ENCODE measurements at regions not wholly inside any gene's neighbourhood (a gene's known extent, or its start where the extent isn't known, plus 50 kb on each side); places are given as distances from the start of the nearest gene placed in this dataset.
"Not testable (repeated sequence)": the region's sequence is repeated elsewhere in the genome, so short reads cannot be mapped to it uniquely, and the experiment has no call there.

- DNase-seq, result no peak
Measured at GRCh38 chr1:197985351-197985750, 68.2 kb downstream of the LHX9 start.

GRCh38 chr1:197986817-197987216 is 69.6 kb downstream of the LHX9 start:
- no peak for DNase-seq

GRCh38 chr1:197987294-197987693 is 70.1 kb downstream of the LHX9 start:
- DNase-seq, result no peak

DNA sequence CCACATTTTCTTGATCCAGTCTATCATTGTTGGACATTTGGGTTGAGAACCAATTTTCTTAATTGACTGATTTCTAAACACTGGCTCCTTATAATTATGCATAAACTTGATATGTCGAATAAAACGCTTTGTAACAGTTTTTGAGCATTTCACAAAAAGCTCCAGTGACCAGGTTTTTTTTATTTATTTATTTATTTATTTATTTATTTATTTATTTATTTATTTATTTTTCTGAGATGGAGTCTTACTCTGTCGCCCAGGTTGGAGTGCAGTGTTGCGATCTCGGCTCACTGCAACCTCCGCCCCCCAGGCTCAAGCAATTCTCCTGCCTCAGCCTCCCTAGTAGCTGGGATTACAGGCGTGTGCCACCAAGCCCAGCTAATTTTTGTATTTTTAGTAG is 71.4 kb downstream of the LHX9 start:
- not testable (repeated sequence) for DNase-seq

GRCh38 chr1:197989058-197989457 is 71.9 kb downstream of the LHX9 start:
- no peak for DNase-seq

GRCh38 chr1:197991594-197991993 is 74.4 kb downstream of the LHX9 start:
- DNase-seq, result no peak

DNA sequence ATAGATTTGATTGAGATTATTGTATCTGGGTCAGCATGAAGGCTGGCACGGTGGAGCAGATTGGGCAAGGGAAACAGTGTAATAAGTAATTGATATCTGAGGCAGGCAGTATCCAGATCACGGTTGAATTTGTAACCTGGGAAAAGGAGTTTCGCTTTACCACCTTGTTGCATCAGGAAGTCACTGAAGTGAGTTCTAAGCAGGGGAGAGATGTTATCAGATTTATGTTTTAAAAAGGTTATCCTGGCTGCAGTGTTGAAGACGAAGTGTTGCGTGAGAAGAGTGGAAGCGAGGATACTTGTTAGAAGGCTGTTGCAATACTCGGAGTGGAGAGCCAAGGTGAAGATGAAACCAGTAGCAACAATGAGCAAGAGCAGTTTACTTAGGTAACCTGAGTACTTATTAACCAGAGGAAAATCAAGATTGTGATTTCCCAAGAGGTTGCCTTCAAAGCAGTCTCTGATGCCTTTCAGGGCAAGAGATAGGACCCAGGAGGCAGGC is 77.8 kb downstream of the LHX9 start:
- DNase-seq, result no peak

- no peak for DNase-seq
Measured at GRCh38 chr1:197995408-197996258, 78.5 kb downstream of the LHX9 start.

- not testable (repeated sequence) for DNase-seq
Measured at GRCh38 chr1:197996259-197996512, 79.0 kb downstream of the LHX9 start.

DNA sequence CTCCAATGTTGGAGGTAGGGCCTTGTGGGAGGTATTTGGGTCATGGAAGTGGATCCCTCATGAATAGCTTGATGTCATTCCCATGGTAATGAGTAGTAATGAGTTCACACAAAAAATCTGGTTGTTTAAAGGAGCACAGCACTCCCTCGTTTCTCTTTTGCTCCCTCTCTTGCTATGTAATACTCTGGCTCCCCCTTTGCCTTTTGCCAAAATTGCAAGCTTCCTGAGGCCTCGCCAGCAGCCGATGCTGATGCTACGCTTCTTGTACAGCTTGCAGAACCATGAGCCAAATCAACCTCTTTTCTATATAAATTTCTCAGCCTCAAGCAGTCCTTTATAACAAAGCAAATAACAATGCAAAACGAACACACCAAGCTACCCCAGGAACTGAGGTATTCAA is 80.9 kb downstream of the LHX9 start:
- no peak for DNase-seq

- DNase-seq, result no peak
Measured at GRCh38 chr1:198001776-198002408, 84.7 kb downstream of the LHX9 start.

DNA sequence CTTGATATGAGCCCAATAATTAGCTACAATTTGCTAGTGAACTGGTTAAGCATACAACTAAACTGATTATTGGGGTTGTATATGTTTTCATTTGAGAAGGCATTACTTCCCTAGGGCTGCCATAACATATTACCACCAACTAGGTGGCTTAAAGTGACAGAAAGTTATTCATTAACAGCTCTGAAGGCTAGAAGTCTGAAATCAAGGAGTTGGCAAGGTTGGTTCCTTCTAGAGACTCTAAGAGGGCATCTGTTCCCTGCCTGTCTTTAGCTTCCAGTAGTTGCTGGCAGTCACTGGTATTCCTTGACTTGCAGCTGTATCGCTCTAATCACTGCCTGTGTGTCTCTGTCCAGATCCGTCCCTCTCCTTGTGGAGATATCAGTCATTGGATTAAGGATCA is 86.3 kb downstream of the LHX9 start:
- no peak for DNase-seq

DNA sequence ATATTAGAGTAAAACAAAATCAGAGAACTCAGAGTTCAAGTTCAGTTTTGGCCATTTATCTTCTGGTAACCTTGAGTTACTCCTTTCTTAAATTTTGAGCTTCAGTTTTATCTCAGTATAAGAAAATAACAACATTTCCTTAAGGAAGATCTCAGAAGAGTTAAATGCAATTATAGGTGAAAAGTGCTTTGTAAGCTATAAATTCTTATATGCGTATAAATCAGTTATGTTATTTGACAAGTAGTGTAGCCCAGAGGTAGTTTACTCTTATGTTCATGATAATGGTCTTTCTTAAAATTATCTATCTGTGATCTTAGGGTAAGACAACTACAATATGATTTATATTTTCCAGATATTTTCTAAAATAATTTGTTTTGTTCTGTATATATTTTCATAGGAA is 89.8 kb downstream of the LHX9 start:
- DNase-seq, result no peak

DNA sequence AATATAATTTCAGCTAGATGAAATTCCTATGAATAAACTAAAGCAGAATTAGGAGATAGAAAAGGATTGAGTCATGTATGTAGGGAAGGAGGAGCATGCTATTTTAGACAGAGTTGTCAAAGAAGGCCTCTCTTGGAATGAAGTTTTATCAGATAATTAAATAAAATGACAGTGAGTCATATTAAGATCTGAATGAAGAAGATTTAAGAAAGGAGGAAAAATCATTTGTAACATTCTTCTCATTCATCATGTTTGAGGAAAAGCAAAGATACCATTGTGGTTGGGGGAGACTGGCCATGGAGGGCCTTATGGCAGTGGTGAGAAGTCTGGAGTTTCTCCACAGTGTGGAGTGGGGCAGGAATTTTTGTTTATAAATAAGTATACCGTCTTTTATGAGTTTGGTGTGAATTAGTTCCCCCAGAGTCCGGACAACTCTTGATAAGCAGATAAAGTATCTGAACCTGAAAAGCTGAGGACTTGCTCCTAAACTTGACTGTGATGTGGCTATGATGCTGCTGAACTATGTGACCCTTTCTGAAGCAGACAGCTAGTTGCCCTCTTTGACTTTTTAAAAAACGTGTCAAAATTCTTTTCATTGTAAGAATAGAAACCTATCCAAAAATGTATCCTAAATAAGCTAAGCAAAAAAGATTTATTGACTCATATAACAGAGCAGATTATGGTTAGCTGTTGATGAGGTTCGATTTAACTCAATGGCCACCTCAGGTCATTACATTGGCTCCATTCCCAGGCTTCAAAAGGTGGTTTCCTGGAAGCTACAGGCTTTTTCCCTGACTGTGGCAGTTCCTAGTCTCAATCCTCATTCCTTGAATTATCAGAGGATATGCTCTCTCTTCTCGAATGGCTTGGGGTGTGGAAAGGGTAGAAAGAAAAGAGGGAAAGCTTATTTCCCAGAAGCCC is 90.8 kb downstream of the LHX9 start:
- no peak for DNase-seq

DNA sequence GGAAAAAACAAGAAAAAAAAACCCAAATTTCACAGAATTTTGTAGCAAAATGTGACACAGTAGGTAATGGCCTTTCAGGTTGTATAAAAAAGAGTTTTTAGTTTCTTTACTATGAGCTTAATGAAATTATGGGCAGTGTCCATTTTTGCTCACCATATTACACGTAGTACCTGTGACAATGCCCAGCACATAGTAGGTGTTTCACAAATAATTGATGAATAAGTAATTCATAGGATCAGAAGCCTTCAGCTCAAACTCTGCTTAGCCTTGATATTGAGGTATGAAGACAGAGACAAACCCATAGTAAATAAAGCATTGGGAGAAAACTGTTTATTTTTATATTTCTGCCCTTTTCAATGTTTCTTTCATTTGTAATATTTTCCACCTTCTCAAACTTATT is 97.2 kb downstream of the LHX9 start:
- DNase-seq, result no peak

- DNase-seq, result no peak
Measured at GRCh38 chr1:198015309-198015708, 98.1 kb downstream of the LHX9 start.

DNA sequence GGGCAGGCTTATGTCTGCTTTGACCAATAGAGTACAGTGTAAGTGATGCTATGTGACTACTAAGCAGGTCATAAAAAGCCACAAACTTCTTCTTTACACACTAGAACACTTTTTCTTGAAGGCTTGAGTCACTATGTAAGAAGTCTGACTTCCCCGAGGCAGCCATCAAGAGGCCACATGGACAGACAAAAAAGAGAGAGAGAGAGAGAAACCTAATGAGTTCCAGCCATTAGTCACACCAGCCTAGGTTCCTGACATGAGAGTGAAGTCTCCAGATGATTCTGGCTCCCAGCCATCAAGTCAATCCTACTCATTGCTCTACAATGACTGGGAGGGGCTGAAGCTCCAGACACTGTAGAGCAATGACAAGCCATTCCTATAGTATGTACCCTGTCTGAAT is 101.4 kb downstream of the LHX9 start:
- DNase-seq, result no peak

DNA sequence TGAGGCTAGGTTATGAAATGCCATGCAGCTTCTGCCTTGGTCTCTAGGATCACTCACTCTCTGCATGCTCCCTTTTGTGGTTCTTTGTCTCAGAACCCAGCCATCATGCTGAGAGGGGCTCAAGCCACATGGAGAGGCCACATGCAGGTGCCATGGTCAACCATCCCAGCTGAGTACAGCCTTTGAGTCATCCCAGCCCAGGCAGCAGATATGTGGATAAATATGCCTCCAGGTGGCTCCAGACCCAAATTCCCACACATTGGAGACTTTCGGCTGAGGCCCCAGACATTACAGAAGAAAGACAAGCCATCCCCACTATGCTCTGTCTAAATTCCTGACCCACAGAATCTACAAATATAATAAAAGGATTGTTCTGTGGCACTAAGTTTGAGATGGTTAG is 102.0 kb downstream of the LHX9 start:
- DNase-seq, result no peak

DNA sequence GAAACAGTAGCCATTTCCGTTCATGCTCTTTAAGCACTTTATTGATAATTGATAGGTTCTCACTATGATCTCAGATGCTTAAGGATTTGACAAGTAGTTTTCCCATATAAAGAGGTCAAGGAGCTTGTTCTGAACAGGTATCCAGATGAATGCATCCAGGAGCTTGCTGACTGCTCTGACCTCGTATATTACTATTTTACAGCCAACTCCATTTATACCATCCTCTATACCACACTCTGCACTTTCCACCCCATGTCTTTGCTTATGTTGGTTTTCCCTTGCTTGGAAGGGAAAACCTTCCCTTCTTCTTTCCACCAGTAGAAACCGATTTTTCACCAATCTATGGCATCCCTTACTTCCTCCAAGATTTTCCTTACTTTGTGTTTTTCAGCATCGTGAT is 107.2 kb downstream of the LHX9 start:
- DNase-seq, result no peak

DNA sequence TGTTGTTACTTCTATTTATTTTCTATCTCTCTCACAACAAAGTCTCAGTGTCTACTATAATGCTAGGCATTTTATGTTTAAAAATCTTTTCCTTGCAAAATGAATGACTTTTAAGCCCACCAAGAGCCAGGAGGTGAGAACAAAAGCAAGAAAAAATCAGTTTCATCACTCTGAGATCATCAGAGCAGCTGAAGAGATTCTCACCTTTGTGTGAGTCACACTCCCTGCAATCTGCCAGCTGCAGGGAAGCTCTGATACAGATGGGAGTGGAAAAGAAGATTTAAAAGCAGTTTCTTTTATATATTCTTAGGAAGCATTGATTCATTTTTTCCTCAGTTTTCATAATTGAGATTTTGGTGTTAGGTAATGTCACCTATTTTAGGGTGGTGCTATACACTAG is 107.6 kb downstream of the LHX9 start:
- no peak for DNase-seq

- peak; percentile 22 for DNase-seq
Measured at GRCh38 chr1:198030682-198031081, 113.5 kb downstream of the LHX9 start.

GRCh38 chr1:198031086-198031485 is 113.9 kb downstream of the LHX9 start:
- DNase-seq, result no peak

GRCh38 chr1:198032668-198033067 is 115.5 kb downstream of the LHX9 start:
- no peak for DNase-seq

DNA sequence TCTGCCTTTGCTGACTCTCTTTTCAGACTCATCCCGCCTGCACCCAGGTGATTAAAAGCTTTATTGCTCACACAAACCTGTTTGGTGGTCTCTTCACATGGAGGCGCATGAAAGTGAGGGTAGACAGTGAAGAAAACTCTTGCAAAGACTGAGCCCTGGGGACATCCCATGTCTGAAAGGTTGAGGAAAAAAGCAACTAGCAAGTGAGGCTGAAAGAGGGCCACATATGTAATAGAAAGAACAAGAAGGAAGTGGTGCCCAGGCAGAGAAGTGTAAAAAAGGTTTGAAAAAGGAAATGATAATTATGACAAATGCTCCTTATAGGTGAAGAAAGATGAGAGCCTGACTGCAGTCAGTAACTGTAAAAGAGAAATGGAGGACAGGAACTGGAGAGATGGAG is 115.9 kb upstream of the NEK7 start:
- DNase-seq, result no peak
